Panc1 (cell line): ENCODE measurements at regions not wholly inside any gene's neighbourhood (a gene's known extent, or its start where the extent isn't known, plus 50 kb on each side); places are given as distances from the start of the nearest gene placed in this dataset.

Experiments
- POLR2AphosphoS5 ChIP-seq: IDR thresholded peaks from 2 replicates; pipeline ENCODE4 v1.6.1; 2012; ENCODE audit warnings: mild to moderate bottlenecking, low read depth, low read length, moderate library complexity
- SIN3A ChIP-seq: IDR thresholded peaks from 2 replicates; pipeline ENCODE4 v1.6.1; 2012; ENCODE audit warnings: low read depth, mild to moderate bottlenecking, low read length, moderate library complexity, borderline replicate concordance; ENCODE audit not compliant: insufficient read depth
- TCF7L2 ChIP-seq: IDR thresholded peaks from 2 replicates; pipeline ENCODE4 v1.6.1; 2011; ENCODE audit warnings: mild to moderate bottlenecking, low read depth, low read length, inconsistent platforms
- TF ChIP-seq, protein P1 (sequence below): fragments of 450-650 bp; IDR thresholded peaks from 2 replicates; pipeline ENCODE4 v1.5.1; 2017; ENCODE audit warnings: mild to moderate bottlenecking
- TF ChIP-seq, protein P2 (sequence below), 2 experiments: IDR thresholded peaks; 2 replicates each; pipeline ENCODE4 v1.6.1; 2011 to 2012; ENCODE audit warnings: low read depth in 2 of 2, control low read depth in 1 of 2, low read length in 1 of 2, mild to moderate bottlenecking in 1 of 2, moderate library complexity in 1 of 2; ENCODE audit not compliant: insufficient read depth in 1 of 2

DNA sequence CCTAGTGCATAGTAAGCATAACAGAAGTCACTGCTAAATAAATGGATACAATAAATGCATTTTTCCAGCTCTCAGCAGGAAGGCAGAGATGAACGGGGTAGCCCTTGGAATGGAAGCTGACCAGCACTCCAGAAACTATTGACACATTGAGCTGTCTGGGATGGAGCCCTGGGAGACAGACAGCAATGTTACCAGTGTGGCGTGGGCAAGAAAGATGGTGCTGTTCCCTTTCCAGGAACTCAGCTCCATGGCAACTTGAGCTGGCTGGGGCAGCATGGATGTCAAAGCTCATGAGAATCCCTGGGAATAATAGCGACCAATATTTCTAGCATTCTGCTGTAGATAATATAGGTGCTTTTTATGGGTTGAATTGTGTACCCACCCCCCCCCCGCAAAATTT lies 104.3 kb upstream of the PTPRT start:
- TF ChIP-seq, protein P1, sequence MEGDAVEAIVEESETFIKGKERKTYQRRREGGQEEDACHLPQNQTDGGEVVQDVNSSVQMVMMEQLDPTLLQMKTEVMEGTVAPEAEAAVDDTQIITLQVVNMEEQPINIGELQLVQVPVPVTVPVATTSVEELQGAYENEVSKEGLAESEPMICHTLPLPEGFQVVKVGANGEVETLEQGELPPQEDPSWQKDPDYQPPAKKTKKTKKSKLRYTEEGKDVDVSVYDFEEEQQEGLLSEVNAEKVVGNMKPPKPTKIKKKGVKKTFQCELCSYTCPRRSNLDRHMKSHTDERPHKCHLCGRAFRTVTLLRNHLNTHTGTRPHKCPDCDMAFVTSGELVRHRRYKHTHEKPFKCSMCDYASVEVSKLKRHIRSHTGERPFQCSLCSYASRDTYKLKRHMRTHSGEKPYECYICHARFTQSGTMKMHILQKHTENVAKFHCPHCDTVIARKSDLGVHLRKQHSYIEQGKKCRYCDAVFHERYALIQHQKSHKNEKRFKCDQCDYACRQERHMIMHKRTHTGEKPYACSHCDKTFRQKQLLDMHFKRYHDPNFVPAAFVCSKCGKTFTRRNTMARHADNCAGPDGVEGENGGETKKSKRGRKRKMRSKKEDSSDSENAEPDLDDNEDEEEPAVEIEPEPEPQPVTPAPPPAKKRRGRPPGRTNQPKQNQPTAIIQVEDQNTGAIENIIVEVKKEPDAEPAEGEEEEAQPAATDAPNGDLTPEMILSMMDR, result no peak
- TF ChIP-seq, protein P2, sequence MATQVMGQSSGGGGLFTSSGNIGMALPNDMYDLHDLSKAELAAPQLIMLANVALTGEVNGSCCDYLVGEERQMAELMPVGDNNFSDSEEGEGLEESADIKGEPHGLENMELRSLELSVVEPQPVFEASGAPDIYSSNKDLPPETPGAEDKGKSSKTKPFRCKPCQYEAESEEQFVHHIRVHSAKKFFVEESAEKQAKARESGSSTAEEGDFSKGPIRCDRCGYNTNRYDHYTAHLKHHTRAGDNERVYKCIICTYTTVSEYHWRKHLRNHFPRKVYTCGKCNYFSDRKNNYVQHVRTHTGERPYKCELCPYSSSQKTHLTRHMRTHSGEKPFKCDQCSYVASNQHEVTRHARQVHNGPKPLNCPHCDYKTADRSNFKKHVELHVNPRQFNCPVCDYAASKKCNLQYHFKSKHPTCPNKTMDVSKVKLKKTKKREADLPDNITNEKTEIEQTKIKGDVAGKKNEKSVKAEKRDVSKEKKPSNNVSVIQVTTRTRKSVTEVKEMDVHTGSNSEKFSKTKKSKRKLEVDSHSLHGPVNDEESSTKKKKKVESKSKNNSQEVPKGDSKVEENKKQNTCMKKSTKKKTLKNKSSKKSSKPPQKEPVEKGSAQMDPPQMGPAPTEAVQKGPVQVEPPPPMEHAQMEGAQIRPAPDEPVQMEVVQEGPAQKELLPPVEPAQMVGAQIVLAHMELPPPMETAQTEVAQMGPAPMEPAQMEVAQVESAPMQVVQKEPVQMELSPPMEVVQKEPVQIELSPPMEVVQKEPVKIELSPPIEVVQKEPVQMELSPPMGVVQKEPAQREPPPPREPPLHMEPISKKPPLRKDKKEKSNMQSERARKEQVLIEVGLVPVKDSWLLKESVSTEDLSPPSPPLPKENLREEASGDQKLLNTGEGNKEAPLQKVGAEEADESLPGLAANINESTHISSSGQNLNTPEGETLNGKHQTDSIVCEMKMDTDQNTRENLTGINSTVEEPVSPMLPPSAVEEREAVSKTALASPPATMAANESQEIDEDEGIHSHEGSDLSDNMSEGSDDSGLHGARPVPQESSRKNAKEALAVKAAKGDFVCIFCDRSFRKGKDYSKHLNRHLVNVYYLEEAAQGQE (IDR thresholded peaks at IDR 0.05; ENCODE audit: insufficient read depth in 1 of 2, low read depth in 2 of 2, low read length in 1 of 2), result no peak
- TF ChIP-seq SIN3A (no peak), POLR2AphosphoS5 (no peak), TCF7L2 (no peak)
